HCT116 (cell line): ENCODE measurements at regions not wholly inside any gene's neighbourhood (a gene's known extent, or its start where the extent isn't known, plus 50 kb on each side); places are given as distances from the start of the nearest gene placed in this dataset.

Source experiments
- ATAC-seq: fragments of 200-7000 bp; cut with Tn5 transposase; 2 replicates; pipeline ENCODE4 v1.9.1; 2020; ENCODE audit warnings: mild to moderate bottlenecking, moderate library complexity
- BruUV-seq: library from RNA; stranded (reverse); fragments of 400-500 nt; replicated peaks from 2 replicates; lab custom pipeline; 2021; lab: Mats Ljungman, UMichigan
- CTCF ChIA-PET: fragments of 300-600 bp; sonication (Branson Sonifier 250); formaldehyde crosslinking; loops from one replicate; lab custom pipeline; 2021; ENCODE audit warnings: antibody characterized with exemption; lab: Charles Lee
- POLR2A ChIA-PET: fragments of 300-600, 350-600 bp; sonication (Branson Sonifier 250); formaldehyde crosslinking; loops from one replicate; lab custom pipeline; 2021; ENCODE audit warnings: antibody characterized with exemption; lab: Charles Lee
- RAD21 ChIA-PET, 2 experiments: fragments of 300-600 bp; sonication (Branson Sonifier 250); formaldehyde crosslinking; loops; one replicate each; lab custom pipeline; 2023; ENCODE audit warnings: low total read pairs in 2 of 2; ENCODE audit not compliant: uncharacterized antibody in 2 of 2, unreplicated experiment in 2 of 2, low non-redundant PET in 1 of 2; lab: Charles Lee
- DNase-seq: peaks from one replicate; pipeline ENCODE4 v3.0.0-alpha.2; 2010; ENCODE audit warnings: low read depth, low spot score
- H2AFZ ChIP-seq: fragments of 200-600 bp; shearing (Covaris generic), sonication (generic); 2 replicates; pipeline ENCODE4 v1.6.1; 2017; ENCODE audit warnings: low read depth, mixed run types, mixed read lengths, antibody characterized with exemption, low read length; ENCODE audit not compliant: poor library complexity, severe bottlenecking
- H3K27ac ChIP-seq: 2 replicates; pipeline ENCODE4 v1.5.1; 2012; ENCODE audit warnings: low read depth, low read length
- H3K27me3 ChIP-seq: fragments of 200-600 bp; sonication (generic); 2 replicates; pipeline ENCODE4 v1.6.1; 2016; ENCODE audit warnings: mixed run types, low read length, mixed read lengths; ENCODE audit not compliant: insufficient read depth
- H3K36me3 ChIP-seq, 2 experiments: fragments of 200-500 bp in 1 of 2; fragments of 200-600 bp in 1 of 2; sonication (Bioruptor generic) in 1 of 2; sonication (generic) in 1 of 2; 2 replicates each; pipeline versions ENCODE4 v1.5.1 to v1.6.1; 2014 to 2016; ENCODE audit warnings: low read length in 2 of 2, inconsistent platforms in 1 of 2, mixed read lengths in 1 of 2, mixed run types in 1 of 2; ENCODE audit not compliant: insufficient read depth in 2 of 2, control insufficient read depth in 1 of 2
- H3K4me1 ChIP-seq, 2 experiments: fragments of 200-600 bp in 1 of 2; sonication (generic) in 1 of 2; 2 replicates each; pipeline versions ENCODE4 v1.5.1 to v1.6.1; 2012 to 2017; ENCODE audit warnings: low read length in 2 of 2, inconsistent platforms in 1 of 2, mild to moderate bottlenecking in 1 of 2, mixed read lengths in 1 of 2, mixed run types in 1 of 2, moderate library complexity in 1 of 2; ENCODE audit not compliant: insufficient read depth in 2 of 2, control insufficient read depth in 1 of 2
- H3K4me2 ChIP-seq: fragments of 200-600 bp; sonication (generic); 2 replicates; pipeline ENCODE4 v1.6.1; 2017; ENCODE audit warnings: mixed run types, low read length, mixed read lengths
- H3K4me3 ChIP-seq, 2 experiments: fragments of 200-600 bp in 1 of 2; sonication (generic) in 1 of 2; replicated peaks in 1 of 2; 2 replicates each; pipeline ENCODE4 v1.5.1; 2011 to 2016; ENCODE audit warnings: low read length in 2 of 2, control low read depth in 1 of 2, low read depth in 1 of 2, mild to moderate bottlenecking in 1 of 2, mixed read lengths in 1 of 2, mixed run types in 1 of 2
- H3K79me2 ChIP-seq: fragments of 200-600 bp; sonication (generic); 2 replicates; pipeline ENCODE4 v1.6.1; 2017; ENCODE audit warnings: mild to moderate bottlenecking, mixed run types, low read length, moderate library complexity, mixed read lengths; ENCODE audit not compliant: insufficient read depth
- H3K9ac ChIP-seq: fragments of 200-600 bp; sonication (generic); 2 replicates; pipeline ENCODE4 v1.6.1; 2016; ENCODE audit warnings: low read length, mixed read lengths
- H3K9me2 ChIP-seq: fragments of 200-600 bp; sonication (generic), shearing (Covaris generic); 2 replicates; pipeline ENCODE4 v1.6.1; 2017; ENCODE audit warnings: mixed run types, mild to moderate bottlenecking, moderate library complexity; ENCODE audit not compliant: insufficient read depth
- H3K9me3 ChIP-seq, 2 experiments: fragments of 200-500 bp in 1 of 2; fragments of 200-600 bp in 1 of 2; sonication (Bioruptor generic) in 1 of 2; sonication (generic) in 1 of 2; 2 replicates each; pipeline ENCODE4 v1.6.1; 2014 to 2017; ENCODE audit warnings: low read length in 2 of 2, mixed read lengths in 2 of 2, inconsistent platforms in 1 of 2, low read depth in 1 of 2, mild to moderate bottlenecking in 1 of 2, mixed run types in 1 of 2, moderate library complexity in 1 of 2; ENCODE audit not compliant: control insufficient read depth in 1 of 2, insufficient read depth in 1 of 2
- H4K20me1 ChIP-seq: fragments of 200-600 bp; sonication (generic), shearing (Covaris generic); 2 replicates; pipeline ENCODE4 v1.6.1; 2017; ENCODE audit warnings: mixed run types, mild to moderate bottlenecking, moderate library complexity; ENCODE audit not compliant: insufficient read depth
- CBX3 ChIP-seq: IDR thresholded peaks from 2 replicates; pipeline ENCODE4 v1.6.1; 2012; ENCODE audit warnings: low read depth
- CEBPB ChIP-seq: IDR thresholded peaks from 2 replicates; pipeline ENCODE4 v1.6.1; 2012; ENCODE audit warnings: low read depth
- EGR1 ChIP-seq: IDR thresholded peaks from 2 replicates; pipeline ENCODE4 v1.6.1; 2012; ENCODE audit warnings: low read depth
- EZH2 ChIP-seq: fragments of 200-600 bp; sonication (generic); IDR thresholded peaks from 2 replicates; pipeline ENCODE4 v1.6.1; 2017; ENCODE audit warnings: antibody characterized with exemption, mixed run types
- FOSL1 ChIP-seq: IDR thresholded peaks from 2 replicates; pipeline ENCODE4 v1.6.1; 2012; ENCODE audit warnings: low read depth
- POLR2A ChIP-seq: IDR thresholded peaks from 2 replicates; pipeline ENCODE4 v1.7.0; 2011; ENCODE audit warnings: borderline replicate concordance; ENCODE audit not compliant: insufficient read depth, insufficient read length; ENCODE audit errors: extremely low read depth
- POLR2AphosphoS5 ChIP-seq: IDR thresholded peaks from 2 replicates; pipeline ENCODE4 v1.6.1; 2011; ENCODE audit warnings: mild to moderate bottlenecking, low read depth, low read length, moderate library complexity
- RAD21 ChIP-seq: IDR thresholded peaks from 2 replicates; pipeline ENCODE4 v1.6.1; 2012; ENCODE audit warnings: low read depth, mild to moderate bottlenecking
- SP1 ChIP-seq: IDR thresholded peaks from 2 replicates; pipeline ENCODE4 v1.6.1; 2012; ENCODE audit warnings: low read depth
- SRF ChIP-seq: IDR thresholded peaks from 2 replicates; pipeline ENCODE4 v1.6.1; 2012; ENCODE audit warnings: low read depth
- YY1 ChIP-seq: IDR thresholded peaks from 2 replicates; pipeline ENCODE4 v1.6.1; 2011; ENCODE audit warnings: low read length, low read depth, moderate library complexity, mild to moderate bottlenecking; ENCODE audit not compliant: insufficient replicate concordance; ENCODE audit errors: extremely low read depth
- ZBTB33 ChIP-seq: IDR thresholded peaks from 2 replicates; pipeline ENCODE4 v1.6.1; 2011; ENCODE audit warnings: mild to moderate bottlenecking, low read length, moderate library complexity; ENCODE audit not compliant: insufficient replicate concordance; ENCODE audit errors: extremely low read depth
- ZFX ChIP-seq: fragments of 450-650 bp; IDR thresholded peaks from 2 replicates; pipeline ENCODE4 v1.6.1; 2017
- intact Hi-C: fragments of 100-400 bp; cut with micrococcal nuclease; formaldehyde crosslinking; loops from 2 replicates; pipeline ENCODE4 v1.10.0; 2022
- TF ChIP-seq, protein P1 (sequence below): IDR thresholded peaks from 2 replicates; pipeline ENCODE4 v1.6.1; 2012
- TF ChIP-seq, protein P2 (sequence below), 3 experiments: fragments of 200-600 bp in 1 of 3; sonication (generic) in 1 of 3; IDR thresholded peaks in 2 of 3; conservative IDR thresholded peaks in 1 of 3; 2 replicates each; pipeline ENCODE4 v1.5.1; 2012 to 2017; ENCODE audit warnings: low read depth in 2 of 3, low read length in 2 of 3, antibody characterized with exemption in 1 of 3, borderline replicate concordance in 1 of 3, control low read depth in 1 of 3, mild to moderate bottlenecking in 1 of 3, mixed read lengths in 1 of 3, mixed run types in 1 of 3, moderate library complexity in 1 of 3; ENCODE audit not compliant: insufficient read depth in 1 of 3

GRCh38 chr2:892401-892800, 58.2 kb upstream of the SNTG2 start:
- no peak overlapping the region for H3K9ac ChIP-seq
- H3K27me3 ChIP-seq = peaks cover 2% of the 10 kb centered on the region
- ChIA-PET CTCF (no interaction called here), RAD21 (no interaction called here), POLR2A (no interaction called here)
- no peak overlapping the region for H3K4me3 ChIP-seq
- no peaks in the 10 kb centered on the region for H3K9me3 ChIP-seq
- DNase-seq = no peak
- H2AFZ ChIP-seq = no peak overlapping the region
- ATAC-seq = no peak
- intact Hi-C loops = no loop called here
- no peaks in the 10 kb centered on the region for H4K20me1 ChIP-seq
- H3K27ac ChIP-seq = no peak overlapping the region
- H3K36me3 ChIP-seq = no peaks in the 10 kb centered on the region
- no peak for TF ChIP-seq CEBPB
- no peak for TF ChIP-seq CBX3
- TF ChIP-seq SRF = no peak
- TF ChIP-seq, protein P1, sequence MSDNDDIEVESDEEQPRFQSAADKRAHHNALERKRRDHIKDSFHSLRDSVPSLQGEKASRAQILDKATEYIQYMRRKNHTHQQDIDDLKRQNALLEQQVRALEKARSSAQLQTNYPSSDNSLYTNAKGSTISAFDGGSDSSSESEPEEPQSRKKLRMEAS = no peak
- TF ChIP-seq EGR1 = no peak
- TF ChIP-seq EZH2 = no peak
- TF ChIP-seq YY1 = no peak
- no peak for TF ChIP-seq ZBTB33
- no peak for TF ChIP-seq ZFX
- TF ChIP-seq RAD21 = no peak
- TF ChIP-seq, all 23 proteins: peak for 0
- Histone ChIP-seq H3K79me2 (no peaks in the 10 kb centered on the region), H3K4me1 (peaks cover 4 to 17% of the 10 kb centered on the region in 2 experiments; a peak in 2 of 4 replicates), H3K4me2 (no peak overlapping the region), H3K9me2 (no peaks in the 10 kb centered on the region)
- BruUV-seq = no TSS peak

DNA sequence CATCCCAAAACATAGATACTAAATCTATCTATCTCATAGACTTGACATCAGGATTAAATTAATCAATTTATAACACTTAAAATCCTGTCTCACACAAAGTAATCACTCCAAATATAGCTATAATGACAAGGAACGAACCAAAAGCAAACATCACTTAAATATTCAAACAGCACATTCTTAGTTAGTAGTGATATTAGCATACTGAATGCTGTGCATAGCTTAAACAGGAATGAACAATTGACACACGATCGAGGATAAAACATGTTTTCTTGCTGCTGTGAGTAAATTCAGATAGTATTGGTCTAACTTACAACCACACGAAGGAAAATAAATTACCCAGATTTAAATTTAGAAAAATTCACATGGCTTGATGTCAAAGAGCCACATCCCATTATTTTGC, 58.9 kb upstream of the SNTG2 start:
- no peak overlapping the region for H3K27ac ChIP-seq
- ATAC-seq (no peak), DNase-seq (no peak)
- H3K4me1 ChIP-seq = peaks cover 4 to 17% of the 10 kb centered on the region in 2 experiments; a peak in 2 of 4 replicates
- no peak overlapping the region for H3K4me2 ChIP-seq
- RAD21 ChIA-PET = no interaction called here
- TF ChIP-seq POLR2A (no peak), EZH2 (no peak), SP1 (no peak), ZBTB33 (no peak), CBX3 (no peak), POLR2AphosphoS5 (no peak), FOSL1 (no peak), RAD21 (no peak)
- TF ChIP-seq, protein P2, sequence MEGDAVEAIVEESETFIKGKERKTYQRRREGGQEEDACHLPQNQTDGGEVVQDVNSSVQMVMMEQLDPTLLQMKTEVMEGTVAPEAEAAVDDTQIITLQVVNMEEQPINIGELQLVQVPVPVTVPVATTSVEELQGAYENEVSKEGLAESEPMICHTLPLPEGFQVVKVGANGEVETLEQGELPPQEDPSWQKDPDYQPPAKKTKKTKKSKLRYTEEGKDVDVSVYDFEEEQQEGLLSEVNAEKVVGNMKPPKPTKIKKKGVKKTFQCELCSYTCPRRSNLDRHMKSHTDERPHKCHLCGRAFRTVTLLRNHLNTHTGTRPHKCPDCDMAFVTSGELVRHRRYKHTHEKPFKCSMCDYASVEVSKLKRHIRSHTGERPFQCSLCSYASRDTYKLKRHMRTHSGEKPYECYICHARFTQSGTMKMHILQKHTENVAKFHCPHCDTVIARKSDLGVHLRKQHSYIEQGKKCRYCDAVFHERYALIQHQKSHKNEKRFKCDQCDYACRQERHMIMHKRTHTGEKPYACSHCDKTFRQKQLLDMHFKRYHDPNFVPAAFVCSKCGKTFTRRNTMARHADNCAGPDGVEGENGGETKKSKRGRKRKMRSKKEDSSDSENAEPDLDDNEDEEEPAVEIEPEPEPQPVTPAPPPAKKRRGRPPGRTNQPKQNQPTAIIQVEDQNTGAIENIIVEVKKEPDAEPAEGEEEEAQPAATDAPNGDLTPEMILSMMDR (IDR thresholded peaks at IDR 0.05 in 2 of 3, conservative IDR thresholded peaks at IDR 0.05 in 1 of 3; ENCODE audit: borderline replicate concordance in 1 of 3, insufficient read depth in 1 of 3, low read depth in 2 of 3, low read length in 2 of 3) = no peak
- TF ChIP-seq, protein P1 = no peak
- H3K27me3 ChIP-seq = peaks cover 5% of the 10 kb centered on the region
- intact Hi-C loops = no loop called here
- H3K9me2 ChIP-seq = no peaks in the 10 kb centered on the region
- no TSS peak for BruUV-seq
- no peak overlapping the region for H2AFZ ChIP-seq
- no peak overlapping the region for H3K4me3 ChIP-seq
- H3K9me3 ChIP-seq = no peaks in the 10 kb centered on the region
- no peaks in the 10 kb centered on the region for H3K36me3 ChIP-seq
- CTCF ChIA-PET = no interaction called here
- POLR2A ChIA-PET = no interaction called here
- no peaks in the 10 kb centered on the region for H3K79me2 ChIP-seq
- H3K9ac ChIP-seq = no peak overlapping the region
- H4K20me1 ChIP-seq = no peaks in the 10 kb centered on the region
